ENCODE measurements at regions not wholly inside any gene's neighbourhood (a gene's known extent, or its start where the extent isn't known, plus 50 kb on each side); places are given as distances from the start of the nearest gene placed in this dataset.
"Not testable (repeated sequence)": the region's sequence is repeated elsewhere in the genome, so short reads cannot be mapped to it uniquely, and the experiment has no call there.

- no peaks in the 10 kb centered on the region for H3K36me3 ChIP-seq
- no peaks in the 10 kb centered on the region for H3K9me3 ChIP-seq
- TF ChIP-seq CTCF (IDR thresholded peaks at IDR 0.05) (no peak), POLR2A (IDR thresholded peaks at IDR 0.05) (no peak), POLR2AphosphoS5 (IDR thresholded peaks at IDR 0.05; ENCODE audit: insufficient read depth in 1 of 2, low read depth in 1 of 2) (no peak)
- H3K27me3 ChIP-seq = no peaks in the 10 kb centered on the region
- intact Hi-C loops (cut with DNase I) = no loop called here
- no peaks in the 10 kb centered on the region for H3K4me1 ChIP-seq
- no peak for DNase-seq (ENCODE audit: extremely low spot score in 2 of 2)
- H3K4me3 ChIP-seq = no peak overlapping the region
- H3K27ac ChIP-seq = no peak overlapping the region
Measured at GRCh38 chr11:112345706-112346105, 85.0 kb upstream of the PLET1 start.

GRCh38 chr11:112346586-112346985 lies 85.9 kb upstream of the PLET1 start:
- no peak for DNase-seq (ENCODE audit: extremely low spot score in 2 of 2)
- H3K27ac ChIP-seq = no peak overlapping the region
- H3K4me1 ChIP-seq = no peaks in the 10 kb centered on the region
- intact Hi-C loops (cut with DNase I) = no loop called here
- no peak overlapping the region for H3K4me3 ChIP-seq
- no peaks in the 10 kb centered on the region for H3K9me3 ChIP-seq
- H3K27me3 ChIP-seq = no peaks in the 10 kb centered on the region
- TF ChIP-seq POLR2A (IDR thresholded peaks at IDR 0.05) (no peak), POLR2AphosphoS5 (IDR thresholded peaks at IDR 0.05; ENCODE audit: insufficient read depth in 1 of 2, low read depth in 1 of 2) (no peak), CTCF (IDR thresholded peaks at IDR 0.05) (no peak)
- no peaks in the 10 kb centered on the region for H3K36me3 ChIP-seq

- no peak for DNase-seq (ENCODE audit: extremely low spot score in 2 of 2)
- H3K4me1 ChIP-seq = no peaks in the 10 kb centered on the region
- TF ChIP-seq POLR2AphosphoS5 (IDR thresholded peaks at IDR 0.05; ENCODE audit: insufficient read depth in 1 of 2, low read depth in 1 of 2) = no peak
- no peak for TF ChIP-seq CTCF (IDR thresholded peaks at IDR 0.05)
- TF ChIP-seq POLR2A (IDR thresholded peaks at IDR 0.05) = no peak
- H3K4me3 ChIP-seq = no peak overlapping the region
- intact Hi-C loops (cut with DNase I) = no loop called here
- H3K9me3 ChIP-seq = no peaks in the 10 kb centered on the region
- no peak overlapping the region for H3K27ac ChIP-seq
- no peaks in the 10 kb centered on the region for H3K27me3 ChIP-seq
- H3K36me3 ChIP-seq = no peaks in the 10 kb centered on the region
Measured at GRCh38 chr11:112348480-112349029, 87.9 kb upstream of the PLET1 start.

GRCh38 chr11:112351423-112351822 lies 90.8 kb upstream of the PLET1 start:
- intact Hi-C loops (cut with DNase I); DNase-seq (ENCODE audit: extremely low spot score in 2 of 2): not testable (repeated sequence)

GRCh38 chr11:112352907-112353306 lies 92.2 kb upstream of the PLET1 start:
- DNase-seq (ENCODE audit: extremely low spot score in 2 of 2) = no peak
- no peak overlapping the region for H3K27ac ChIP-seq

More at GRCh38 chr11:112351423-112351822, 90.8 kb upstream of the PLET1 start:
- H3K4me1 ChIP-seq = peaks cover 11% of the 10 kb centered on the region
- not testable (repeated sequence) for H3K9me3 ChIP-seq, H3K27me3 ChIP-seq, H3K36me3 ChIP-seq, H3K27ac ChIP-seq, H3K4me3 ChIP-seq

More at GRCh38 chr11:112352907-112353306, 92.2 kb upstream of the PLET1 start:
- H3K36me3 ChIP-seq = no peaks in the 10 kb centered on the region
- no peaks in the 10 kb centered on the region for H3K9me3 ChIP-seq
- no peaks in the 10 kb centered on the region for H3K27me3 ChIP-seq
- intact Hi-C loops (cut with DNase I) = no loop called here
- TF ChIP-seq CTCF (IDR thresholded peaks at IDR 0.05) (no peak), POLR2A (IDR thresholded peaks at IDR 0.05) (no peak), POLR2AphosphoS5 (IDR thresholded peaks at IDR 0.05; ENCODE audit: insufficient read depth in 1 of 2, low read depth in 1 of 2) (no peak)
- H3K4me1 ChIP-seq = peaks cover 11% of the 10 kb centered on the region
- no peak overlapping the region for H3K4me3 ChIP-seq

Data from vagina (tissue), 2 donors.